HepG2 (cell line): ENCODE measurements at regions not wholly inside any gene's neighbourhood (a gene's known extent, or its start where the extent isn't known, plus 50 kb on each side); places are given as distances from the start of the nearest gene placed in this dataset.

Experiments
- ATF1 ChIP-seq: IDR thresholded peaks from 2 replicates; pipeline ENCODE4 v1.6.1; 2016; ENCODE audit warnings: mild to moderate bottlenecking, control low read depth
- CTCF ChIP-seq: sonication (generic); formaldehyde crosslinking; IDR thresholded peaks from 2 replicates; pipeline ENCODE4 v1.5.0; 2020; ENCODE audit warnings: mild to moderate bottlenecking, missing genetic modification reagents, moderate library complexity
- E2F1 ChIP-seq: sonication (generic); formaldehyde crosslinking; IDR thresholded peaks from 2 replicates; pipeline ENCODE4 v1.5.0; 2020; ENCODE audit warnings: missing genetic modification reagents
- EZH2 ChIP-seq: conservative IDR thresholded peaks from 2 replicates; pipeline ENCODE4 v1.6.1; 2012; ENCODE audit warnings: mild to moderate bottlenecking, low read depth, low read length, moderate library complexity
- MIER3 ChIP-seq: IDR thresholded peaks from 2 replicates; pipeline ENCODE4 v1.6.1; 2016; ENCODE audit warnings: missing compliant biosample characterization, borderline replicate concordance
- POLR2A ChIP-seq, 2 experiments: IDR thresholded peaks; 2 replicates each; pipeline ENCODE4 v1.6.1; 2011; ENCODE audit warnings: low read depth in 2 of 2, low read length in 2 of 2, mild to moderate bottlenecking in 1 of 2, moderate library complexity in 1 of 2; ENCODE audit not compliant: insufficient read depth in 1 of 2
- POLR2AphosphoS5 ChIP-seq: IDR thresholded peaks from 2 replicates; pipeline ENCODE4 v1.6.1; 2012; ENCODE audit warnings: low read depth, low read length
- TAF1 ChIP-seq: sonication (generic); formaldehyde crosslinking; IDR thresholded peaks from 2 replicates; pipeline ENCODE4 v1.4.0; 2020; ENCODE audit warnings: missing genetic modification reagents
- THYN1 ChIP-seq: sonication (generic); formaldehyde crosslinking; IDR thresholded peaks from 2 replicates; pipeline ENCODE4 v1.8.1; 2023; ENCODE audit warnings: low read depth, mild to moderate bottlenecking, moderate library complexity, missing genetic modification reagents, borderline replicate concordance
- ZFP90 ChIP-seq: sonication (generic); formaldehyde crosslinking; IDR thresholded peaks from 2 replicates; pipeline ENCODE4 v1.8.0; 2022; ENCODE audit warnings: missing genetic modification reagents, mild to moderate bottlenecking, inconsistent platforms, borderline replicate concordance
- ZNF33B ChIP-seq: sonication (generic); formaldehyde crosslinking; IDR thresholded peaks from 2 replicates; pipeline ENCODE4 v1.5.1; 2020; ENCODE audit warnings: mild to moderate bottlenecking, missing genetic modification reagents
- ZNF512 ChIP-seq: sonication (generic); formaldehyde crosslinking; IDR thresholded peaks from 2 replicates; pipeline ENCODE4 v1.4.0; 2020; ENCODE audit warnings: mild to moderate bottlenecking, missing genetic modification reagents
- ZSCAN20 ChIP-seq: sonication (generic); formaldehyde crosslinking; IDR thresholded peaks from 2 replicates; pipeline ENCODE4 v1.4.0; 2020; ENCODE audit warnings: missing genetic modification reagents, mild to moderate bottlenecking, borderline replicate concordance

GRCh38 chr11:30778596-30778995 lies 192.4 kb upstream of the MPPED2 start:
- TF ChIP-seq ZNF512 (CRISPR knock-in tag) (no peak), POLR2A (IDR thresholded peaks at IDR 0.05; ENCODE audit: insufficient read depth in 1 of 2, low read depth in 2 of 2, low read length in 2 of 2) (no peak), THYN1 (CRISPR knock-in tag) (no peak), MIER3 (CRISPR knock-in tag) (no peak), POLR2AphosphoS5 (no peak), ZNF33B (CRISPR knock-in tag) (no peak), CTCF (CRISPR knock-in tag) (no peak), ATF1 (no peak), EZH2 (no peak), ZSCAN20 (CRISPR knock-in tag) (no peak), E2F1 (CRISPR knock-in tag) (no peak), TAF1 (CRISPR knock-in tag) (no peak), ZFP90 (CRISPR knock-in tag) (no peak)
